ENCODE measurements at regions not wholly inside any gene's neighbourhood (a gene's known extent, or its start where the extent isn't known, plus 50 kb on each side); places are given as distances from the start of the nearest gene placed in this dataset.

GRCh38 chr12:84653482-84653881 is 259.1 kb downstream of the SLC6A15 start:
- no CpG with 5 or more reads among the region's 2 CpGs for WGBS, 2 experiments (ENCODE audit: extremely low coverage in 2 of 2, insufficient read length in 1 of 2)
- dilution Hi-C loops (cut with HindIII; ENCODE audit: low sequenced_read_pairs, unreplicated experiment) = no loop called here
- Histone ChIP-seq H3K56ac (ENCODE audit: extremely low read depth, insufficient read depth, low read length) (no peak overlapping the region), H2BK15ac (ENCODE audit: low read depth, low read length) (no peak overlapping the region), H3K9me1 (ENCODE audit: insufficient read depth, low read length) (no peaks in the 10 kb centered on the region), H3K9ac (ENCODE audit: low read depth, low read length) (no peak overlapping the region), H3K4me2 (ENCODE audit: low read depth, low read length) (no peak overlapping the region), H4K8ac (ENCODE audit: low read depth in 2 of 2, low read length in 2 of 2) (no peak overlapping the region), H3K9me3 (ENCODE audit: control insufficient read depth, insufficient read depth, low read length) (no peaks in the 10 kb centered on the region), H3K4me1 (ENCODE audit: control insufficient read depth, insufficient read depth, low read length) (no peaks in the 10 kb centered on the region), H2BK5ac (ENCODE audit: low read depth, low read length, poor library complexity, severe bottlenecking) (no peak overlapping the region), H4K91ac (ENCODE audit: insufficient read depth, low read depth, low read length) (no peak overlapping the region), H4K20me1 (ENCODE audit: insufficient read depth, low read length) (no peaks in the 10 kb centered on the region), H2AK9ac (replicated peaks; ENCODE audit: low read depth, low read length, poor library complexity) (no peak overlapping the region), H3K36me3 (ENCODE audit: control insufficient read depth, insufficient read depth, low read length) (no peaks in the 10 kb centered on the region), H2AK5ac (ENCODE audit: low read depth, low read length) (no peak overlapping the region), H3K79me1 (ENCODE audit: low read depth in 1 of 2, low read length in 2 of 2) (no peaks in the 10 kb centered on the region), H2AFZ (replicated peaks; ENCODE audit: low read length, poor library complexity) (no peak overlapping the region), H3K14ac (replicated peaks; ENCODE audit: low read depth, low read length) (no peak overlapping the region), H3K27me3 (ENCODE audit: control insufficient read depth, insufficient read depth, low read length) (no peaks in the 10 kb centered on the region), H3K4me3 (ENCODE audit: insufficient read depth, low read depth, low read length) (no peak overlapping the region), H3K4ac (ENCODE audit: low read depth, low read length) (no peak overlapping the region), H3K23ac (ENCODE audit: low read depth, low read length) (no peak overlapping the region), H3K18ac (ENCODE audit: low read depth, low read length) (no peak overlapping the region), H4K5ac (ENCODE audit: low read depth, low read length) (no peak overlapping the region), H3K27ac (ENCODE audit: insufficient read depth, low read length) (no peak overlapping the region), H2BK20ac (ENCODE audit: low read depth, low read length) (no peak overlapping the region), H2BK120ac (ENCODE audit: low read depth, low read length) (no peak overlapping the region)
- intact Hi-C loops (cut with micrococcal nuclease) = no loop called here
- ATAC-seq (ENCODE audit: low read depth) (no peak), DNase-seq (no peak)
- TF ChIP-seq RAD21 (IDR thresholded peaks at IDR 0.05; ENCODE audit: low read length) (no peak), SMC3 (IDR thresholded peaks at IDR 0.05; ENCODE audit: low read depth, low read length) (no peak), NFE2L2 (IDR thresholded peaks at IDR 0.05; ENCODE audit: low read depth, low read length) (no peak), MAFK (IDR thresholded peaks at IDR 0.05; ENCODE audit: low read depth, low read length) (no peak), USF2 (IDR thresholded peaks at IDR 0.05; ENCODE audit: low read depth, low read length) (no peak), CEBPB (IDR thresholded peaks at IDR 0.05; ENCODE audit: low read depth, low read length) (no peak), ELK1 (IDR thresholded peaks at IDR 0.05; ENCODE audit: borderline replicate concordance, low read depth, low read length) (no peak), BHLHE40 (IDR thresholded peaks at IDR 0.05; ENCODE audit: low read depth, low read length) (no peak), FOS (IDR thresholded peaks at IDR 0.05; ENCODE audit: low read depth, low read length) (no peak), RCOR1 (IDR thresholded peaks at IDR 0.05; ENCODE audit: insufficient replicate concordance, low read length) (no peak), MXI1 (IDR thresholded peaks at IDR 0.05; ENCODE audit: borderline replicate concordance, low read depth, low read length) (no peak), CTCF (conservative IDR thresholded peaks at IDR 0.05; ENCODE audit: low read depth, low read length) (no peak), CHD1 (IDR thresholded peaks at IDR 0.05; ENCODE audit: low read depth, low read length) (no peak), POLR2A (IDR thresholded peaks at IDR 0.05; ENCODE audit: low read depth, low read length) (no peak), RFX5 (IDR thresholded peaks at IDR 0.05; ENCODE audit: low read depth, low read length) (no peak), MAZ (IDR thresholded peaks at IDR 0.05; ENCODE audit: borderline replicate concordance, low read depth, low read length) (no peak)
- ChIA-PET POLR2A (ENCODE audit: unreplicated experiment) (no interaction called here), CTCF (no interaction called here)
- no TSS peak for BruUV-seq (replicated peaks)
- in situ Hi-C loops (cut with MboI; ENCODE audit: low sequenced_read_pairs) = no loop called here

Measured in IMR-90 (cell line).